Activated T-cell treated with anti-CD3 and anti-CD28 coated beads, Interleukin-2, amount 50 U/mL, for 72 hours (primary cell): ENCODE measurements at regions not wholly inside any gene's neighbourhood (a gene's known extent, or its start where the extent isn't known, plus 50 kb on each side); places are given as distances from the start of the nearest gene placed in this dataset.
A peak's percentile ranks its signal among the peaks of the same experiment; 100 is the strongest.

Experiments
- ATAC-seq, 2 donors: fragments of 150-1000 bp; cut with Tn5 transposase; replicated peaks in 1 of 2; 2 replicates each; pipeline ENCODE4 v1.10.0; 2021; ENCODE audit warnings: moderate library complexity in 2 of 2, mild to moderate bottlenecking in 1 of 2
- DNase-seq, 2 donors: peaks; one replicate each; pipeline ENCODE4 v3.0.0; 2021 to 2022; ENCODE audit warnings: mixed read lengths in 1 of 2
- H3K27ac Mint-ChIP-seq: one replicate; pipeline ENCODE4 v1.8.0; 2022; ENCODE audit warnings: mild to moderate bottlenecking, moderate library complexity, mixed read lengths
- H3K27me3 Mint-ChIP-seq: one replicate; pipeline ENCODE4 v1.8.0; 2022; ENCODE audit warnings: low read depth, mixed read lengths
- H3K36me3 Mint-ChIP-seq, 2 donors: one replicate each; pipeline ENCODE4 v1.8.0; 2022; ENCODE audit warnings: mixed read lengths in 2 of 2, mild to moderate bottlenecking in 1 of 2; ENCODE audit not compliant: insufficient read depth in 2 of 2
- H3K4me1 Mint-ChIP-seq: one replicate; pipeline ENCODE4 v1.8.0; 2022; ENCODE audit warnings: low read depth, mixed read lengths
- H3K4me3 Mint-ChIP-seq, 2 donors: one replicate each; pipeline ENCODE4 v1.8.0; 2022; ENCODE audit warnings: mild to moderate bottlenecking in 2 of 2, mixed read lengths in 2 of 2, moderate library complexity in 2 of 2
- H3K9me3 Mint-ChIP-seq, 2 donors: one replicate each; pipeline ENCODE4 v1.8.0; 2022; ENCODE audit warnings: mixed read lengths in 2 of 2

DNA sequence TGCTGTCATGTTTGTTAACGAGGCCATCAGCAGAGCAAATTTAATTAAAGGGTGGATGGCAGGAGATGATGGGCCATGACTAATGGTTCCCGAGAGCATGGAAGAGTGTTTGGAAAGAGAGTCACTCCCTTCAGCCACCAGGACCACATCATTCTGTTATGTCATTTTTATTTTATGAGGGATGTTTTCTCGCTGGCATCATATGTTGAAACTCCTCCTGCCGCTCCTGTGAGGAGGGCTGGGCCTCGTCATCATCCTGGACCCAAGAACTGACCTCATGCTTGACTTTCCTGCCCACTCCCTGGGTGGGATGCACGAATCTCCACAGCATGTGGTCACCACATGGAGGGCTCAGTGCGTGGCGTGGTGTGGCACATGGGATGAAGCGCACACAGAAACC is 86.4 kb upstream of the FRMD1 start:
- no peak overlapping the region for H3K27ac Mint-ChIP-seq
- ATAC-seq (no peak), DNase-seq (no peak)
- peaks cover 5 to 12% of the 10 kb centered on the region in 2 donors for H3K36me3 Mint-ChIP-seq
- no peak overlapping the region for H3K4me3 Mint-ChIP-seq
- H3K4me1 Mint-ChIP-seq = no peaks in the 10 kb centered on the region
- H3K27me3 Mint-ChIP-seq = no peaks in the 10 kb centered on the region
- H3K9me3 Mint-ChIP-seq = peaks cover 1 to 8% of the 10 kb centered on the region in 2 donors

GRCh38 chr6:168164462-168165061 is 85.5 kb upstream of the FRMD1 start:
- Mint-ChIP-seq H3K27ac (no peak overlapping the region), H3K27me3 (no peaks in the 10 kb centered on the region), H3K9me3 (peaks cover 1 to 8% of the 10 kb centered on the region in 2 donors), H3K36me3 (peaks cover 5 to 12% of the 10 kb centered on the region in 2 donors), H3K4me1 (no peaks in the 10 kb centered on the region), H3K4me3 (no peak overlapping the region)
- ATAC-seq (no peak), DNase-seq (no peak)

DNA sequence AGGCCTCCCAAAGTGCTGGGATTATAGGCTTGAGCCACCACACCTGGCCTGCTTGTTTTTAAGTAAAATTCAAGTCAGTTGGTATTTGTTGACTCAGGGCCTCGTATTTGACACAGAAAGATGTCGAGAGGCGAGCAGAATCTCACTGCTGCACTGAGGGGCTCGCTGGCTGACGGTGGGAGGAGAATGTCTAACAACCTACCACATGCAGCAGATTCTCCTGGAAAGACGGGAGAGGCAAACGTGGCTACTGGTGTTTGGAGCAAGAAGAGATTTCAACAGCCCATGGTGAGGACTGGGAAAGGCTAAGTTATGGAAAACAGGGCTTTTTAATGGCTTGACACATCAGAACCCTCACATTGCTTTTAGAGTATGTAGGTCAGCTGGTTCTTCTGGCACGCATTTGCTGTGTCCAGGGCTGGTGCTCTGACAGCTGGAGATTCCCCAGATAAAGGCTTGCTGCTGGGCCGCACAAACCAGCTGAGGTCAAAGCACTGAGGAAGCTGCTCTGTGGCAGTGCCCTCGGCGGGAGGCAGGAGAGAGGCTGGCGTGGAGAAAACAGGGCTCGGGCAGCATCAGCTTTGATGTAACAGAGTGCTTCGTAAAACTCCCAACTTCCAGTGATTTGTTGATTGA is 84.2 kb upstream of the FRMD1 start:
- ATAC-seq = no peak
- Mint-ChIP-seq H3K4me1 (no peaks in the 10 kb centered on the region), H3K9me3 (peaks cover 1 to 6% of the 10 kb centered on the region in 2 donors), H3K27ac (no peak overlapping the region), H3K4me3 (no peak overlapping the region), H3K36me3 (peaks cover 4 to 11% of the 10 kb centered on the region in 2 donors), H3K27me3 (no peaks in the 10 kb centered on the region)
- DNase-seq = no peak

DNA sequence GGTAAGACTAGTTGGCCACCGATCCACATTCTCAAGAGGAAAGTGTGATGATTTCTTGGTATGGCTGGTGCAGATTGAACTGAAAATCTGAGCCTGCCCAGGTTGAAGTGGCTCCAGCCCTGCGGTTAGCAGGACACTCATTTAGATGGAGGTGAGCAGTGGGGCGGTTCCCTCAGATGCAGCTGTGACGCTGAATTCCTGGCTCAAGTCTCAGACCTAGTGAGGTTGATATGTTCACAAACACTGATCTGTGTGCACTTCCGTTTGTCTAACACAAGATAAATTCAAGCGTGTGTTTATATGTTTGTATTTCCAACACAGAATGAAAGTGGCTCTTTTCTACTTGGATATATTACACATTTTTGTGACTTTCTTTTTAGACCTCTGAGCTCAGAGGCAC is 83.4 kb upstream of the FRMD1 start:
- Mint-ChIP-seq H3K27ac (no peak overlapping the region), H3K4me3 (no peak overlapping the region), H3K4me1 (no peaks in the 10 kb centered on the region), H3K36me3 (peaks cover 2 to 4% of the 10 kb centered on the region in 2 donors), H3K27me3 (peaks cover 6% of the 10 kb centered on the region), H3K9me3 (peaks cover 0 to 1% of the 10 kb centered on the region in 2 donors)
- ATAC-seq (no peak), DNase-seq (no peak)

DNA sequence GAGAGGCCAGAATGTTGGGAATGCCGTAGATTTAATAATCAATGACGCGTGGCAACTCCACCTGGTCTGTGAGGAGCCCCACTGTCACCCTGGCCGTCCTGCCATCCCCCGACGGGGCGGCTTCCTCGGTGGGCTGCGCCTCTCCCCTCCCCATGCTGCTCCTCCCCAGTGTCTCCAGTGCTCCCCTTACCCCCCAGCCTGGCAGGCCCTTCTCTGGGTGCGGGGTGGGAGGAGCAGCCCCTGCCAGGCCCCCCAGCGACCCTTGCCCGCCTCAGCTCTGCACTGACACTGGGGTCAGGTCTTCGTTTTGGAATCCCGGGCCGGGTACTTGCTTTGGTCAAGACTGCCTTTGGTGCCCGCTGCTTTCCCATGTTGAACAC is 82.3 kb upstream of the FRMD1 start:
- Mint-ChIP-seq H3K27ac (no peak overlapping the region), H3K4me1 (no peaks in the 10 kb centered on the region), H3K36me3 (no peaks in the 10 kb centered on the region), H3K9me3 (peaks cover 0 to under 1% of the 10 kb centered on the region in 2 donors), H3K27me3 (peaks cover 6% of the 10 kb centered on the region), H3K4me3 (no peak overlapping the region)
- no peak for DNase-seq
- ATAC-seq = no peak

GRCh38 chr6:168160506-168161370 is 81.7 kb upstream of the FRMD1 start:
- ATAC-seq = no peak
- Mint-ChIP-seq H3K4me3 (no peak overlapping the region), H3K27me3 (peaks cover 12% of the 10 kb centered on the region), H3K4me1 (no peaks in the 10 kb centered on the region), H3K9me3 (no peaks in the 10 kb centered on the region), H3K36me3 (no peaks in the 10 kb centered on the region), H3K27ac (no peak overlapping the region)
- no peak for DNase-seq

GRCh38 chr6:168159506-168159905 is 80.5 kb upstream of the FRMD1 start:
- ATAC-seq (no peak), DNase-seq (no peak)
- Mint-ChIP-seq H3K9me3 (no peaks in the 10 kb centered on the region), H3K27me3 (peaks cover 12% of the 10 kb centered on the region), H3K4me1 (no peaks in the 10 kb centered on the region), H3K4me3 (no peak overlapping the region), H3K27ac (no peak overlapping the region), H3K36me3 (no peaks in the 10 kb centered on the region)

GRCh38 chr6:168158980-168159349 is 80.0 kb upstream of the FRMD1 start:
- H3K9me3 Mint-ChIP-seq = no peaks in the 10 kb centered on the region
- ATAC-seq = no peak
- no peak for DNase-seq
- no peak overlapping the region for H3K27ac Mint-ChIP-seq
- peaks cover 12% of the 10 kb centered on the region for H3K27me3 Mint-ChIP-seq
- H3K4me1 Mint-ChIP-seq = no peaks in the 10 kb centered on the region
- H3K36me3 Mint-ChIP-seq = no peaks in the 10 kb centered on the region
- no peak overlapping the region for H3K4me3 Mint-ChIP-seq

- Mint-ChIP-seq H3K27me3 (peaks cover 12% of the 10 kb centered on the region), H3K36me3 (no peaks in the 10 kb centered on the region), H3K9me3 (no peaks in the 10 kb centered on the region), H3K4me1 (no peaks in the 10 kb centered on the region), H3K4me3 (no peak overlapping the region), H3K27ac (no peak overlapping the region)
- DNase-seq (no peak), ATAC-seq (no peak)
These were observed 79.4 kb upstream of the FRMD1 start for GRCh38 chr6:168158213-168158979.

DNA sequence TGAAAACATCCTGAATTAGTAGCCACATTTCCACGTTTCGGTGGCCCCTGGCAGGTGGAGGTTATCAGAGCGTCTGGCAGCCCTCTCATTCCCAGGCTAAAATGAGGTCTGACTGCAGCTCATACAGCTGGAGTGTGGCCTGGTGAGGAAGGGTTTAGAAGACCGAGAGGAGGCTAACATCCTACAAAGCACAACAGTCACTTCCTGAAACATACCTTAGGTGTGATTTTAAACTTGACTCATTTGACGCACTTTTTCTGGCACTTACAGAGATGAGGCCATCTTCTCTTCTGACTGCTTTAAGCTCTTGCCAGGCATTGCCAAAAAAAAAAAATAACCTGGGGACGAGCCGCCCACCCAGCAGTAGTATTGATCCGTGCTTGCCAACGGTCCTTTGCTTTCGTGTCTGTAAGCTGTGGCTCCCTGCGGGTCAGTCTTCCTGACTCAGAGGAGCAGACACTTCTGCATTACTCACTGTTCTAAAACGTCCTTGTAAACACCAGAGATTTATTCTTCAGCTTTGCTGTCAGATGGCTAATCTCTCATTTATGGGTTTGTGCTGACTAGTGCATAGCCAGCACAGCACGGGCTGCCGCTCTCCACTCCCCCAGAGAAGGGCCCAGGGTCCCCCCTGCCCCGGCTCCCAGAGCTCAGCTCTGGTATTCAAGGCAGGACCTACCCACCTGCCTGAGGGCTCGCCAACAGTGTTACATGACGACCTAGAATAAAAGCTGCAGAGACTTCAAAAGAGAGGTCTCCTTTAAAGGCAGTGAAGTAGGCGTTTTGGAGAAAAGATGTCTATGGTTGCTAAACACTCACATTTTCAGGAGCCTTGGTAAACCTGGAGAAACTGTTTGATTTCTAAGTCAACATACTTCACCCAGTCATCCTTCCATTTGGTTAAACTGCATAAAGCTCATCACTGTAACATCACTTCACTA is 78.5 kb upstream of the FRMD1 start:
- peak in 1 of 2 donors; percentile 21 for DNase-seq

GRCh38 chr6:168156742-168157265 is 77.8 kb upstream of the FRMD1 start:
- Mint-ChIP-seq H3K4me3 (no peak overlapping the region), H3K9me3 (no peaks in the 10 kb centered on the region), H3K27ac (no peak overlapping the region), H3K36me3 (no peaks in the 10 kb centered on the region), H3K27me3 (peaks cover 12% of the 10 kb centered on the region), H3K4me1 (no peaks in the 10 kb centered on the region)
- DNase-seq (no peak), ATAC-seq (no peak)

More for the DNA sequence above, 78.5 kb upstream of the FRMD1 start:
- Mint-ChIP-seq H3K36me3 (no peaks in the 10 kb centered on the region), H3K4me1 (no peaks in the 10 kb centered on the region), H3K27ac (no peak overlapping the region), H3K27me3 (peaks cover 12% of the 10 kb centered on the region), H3K4me3 (peak overlapping the region in 1 of 2 donors; percentile 36), H3K9me3 (no peaks in the 10 kb centered on the region)
- peak; percentile 73 to 82 for ATAC-seq
